T-cell (primary cell): ENCODE measurements at regions not wholly inside any gene's neighbourhood (a gene's known extent, or its start where the extent isn't known, plus 50 kb on each side); places are given as distances from the start of the nearest gene placed in this dataset.
A peak's percentile ranks its signal among the peaks of the same experiment; 100 is the strongest.

ENCODE experiments used
- ATAC-seq, 4 experiments: fragments of 200-7000 bp in 3 of 4; fragments of 150-1000 bp in 1 of 4; cut with Tn5 transposase; replicated peaks in 1 of 4; 1 replicate in 3 of 4; 2 replicates in 1 of 4; pipeline ENCODE4 v1.10.0; 2021; ENCODE audit warnings: moderate library complexity in 3 of 4, mild to moderate bottlenecking in 2 of 4, moderate number of reproducible peaks in 1 of 4
- CTCF ChIA-PET, 2 donors: fragments of 300-600 bp; sonication (Branson Sonifier 250); formaldehyde crosslinking; loops; one replicate each; lab custom pipeline; 2022; ENCODE audit warnings: antibody characterized with exemption in 2 of 2; lab: Charles Lee
- POLR2A ChIA-PET, 2 donors: fragments of 300-600 bp; sonication (Branson Sonifier 250); formaldehyde crosslinking; loops; one replicate each; lab custom pipeline; 2022; ENCODE audit warnings: antibody characterized with exemption in 2 of 2; lab: Charles Lee
- DNase-seq, 35 experiments: peaks; one replicate each; pipeline versions ENCODE4 v3.0.0 to v3.0.0-alpha.2; 2013 to 2023
- H3K27ac ChIP-seq: one replicate; pipeline ENCODE4 v1.5.1; 2013; ENCODE audit warnings: low read length
- H3K27me3 ChIP-seq, 2 experiments: replicated peaks in 1 of 2; 1 replicate in 1 of 2; 2 replicates in 1 of 2; pipeline versions ENCODE4 v1.6.1 to v1.7.0; 2013; ENCODE audit warnings: low read length in 1 of 2, mixed read lengths in 1 of 2; ENCODE audit not compliant: control insufficient read depth in 2 of 2, insufficient read depth in 2 of 2; ENCODE audit errors: extremely low read depth in 1 of 2
- H3K36me3 ChIP-seq, 2 donors: 1 replicate in 1 of 2; 2 replicates in 1 of 2; pipeline versions ENCODE4 v1.6.1 to v1.7.0; 2013; ENCODE audit warnings: low read length in 1 of 2; ENCODE audit not compliant: control insufficient read depth in 2 of 2, insufficient read depth in 1 of 2; ENCODE audit errors: extremely low read depth in 1 of 2
- H3K4me1 ChIP-seq, 2 experiments: 1 replicate in 1 of 2; 2 replicates in 1 of 2; pipeline versions ENCODE4 v1.6.1 to v1.7.0; 2013; ENCODE audit warnings: low read length in 2 of 2, mixed read lengths in 1 of 2; ENCODE audit not compliant: insufficient read depth in 2 of 2, control insufficient read depth in 1 of 2; ENCODE audit errors: extremely low read depth in 1 of 2
- H3K4me3 ChIP-seq, 2 donors: 1 replicate in 1 of 2; 2 replicates in 1 of 2; pipeline versions ENCODE4 v1.5.1 to v1.7.0; 2013; ENCODE audit warnings: mild to moderate bottlenecking in 2 of 2, low read length in 1 of 2, moderate library complexity in 1 of 2; ENCODE audit not compliant: control insufficient read depth in 1 of 2; ENCODE audit errors: extremely low read depth in 1 of 2
- H3K9me3 ChIP-seq: 2 replicates; pipeline ENCODE4 v1.7.0; 2013
- H3K27ac Mint-ChIP-seq, 2 donors: one replicate each; pipeline ENCODE4 v1.8.0; 2020 to 2021; ENCODE audit warnings: mild to moderate bottlenecking in 2 of 2, mixed read lengths in 2 of 2
- H3K27me3 Mint-ChIP-seq, 2 donors: one replicate each; pipeline ENCODE4 v1.8.0; 2021 to 2022; ENCODE audit warnings: mixed read lengths in 2 of 2
- H3K36me3 Mint-ChIP-seq: one replicate; pipeline ENCODE4 v1.8.0; 2021; ENCODE audit warnings: mixed read lengths
- H3K4me1 Mint-ChIP-seq, 3 donors: one replicate each; pipeline ENCODE4 v1.8.0; 2020 to 2022; ENCODE audit warnings: mixed read lengths in 3 of 3, mild to moderate bottlenecking in 1 of 3
- H3K4me3 Mint-ChIP-seq, 3 donors: one replicate each; pipeline ENCODE4 v1.8.0; 2020 to 2022; ENCODE audit warnings: mild to moderate bottlenecking in 3 of 3, mixed read lengths in 3 of 3, moderate library complexity in 3 of 3
- H3K9me3 Mint-ChIP-seq, 3 donors: one replicate each; pipeline ENCODE4 v1.8.0; 2020 to 2022; ENCODE audit warnings: mixed read lengths in 3 of 3
- WGBS: methylation state at CpG from one replicate; pipeline ENCODE4 v1.1.5; 2013; ENCODE audit warnings: missing lambda C conversion rate; ENCODE audit not compliant: insufficient coverage; 5-methylcytosine and 5-hydroxymethylcytosine counted together

- Histone ChIP-seq H3K9me3 (no peaks in the 10 kb centered on the region), H3K4me1 (peaks cover 15 to 43% of the 10 kb centered on the region in 2 experiments), H3K36me3 (no peaks in the 10 kb centered on the region), H3K27ac (no peak overlapping the region), H3K4me3 (peak overlapping the region in 1 of 2 donors; percentile 80), H3K27me3 (peaks cover 25 to 48% of the 10 kb centered on the region in 2 experiments)
- Mint-ChIP-seq H3K4me3 (peak overlapping the region; percentile 73 to 89 (median 73)), H3K27me3 (peaks cover 69 to 79% of the 10 kb centered on the region in 2 donors), H3K27ac (no peak overlapping the region), H3K36me3 (no peaks in the 10 kb centered on the region), H3K9me3 (peaks cover 0 to 7% (median 0%) of the 10 kb centered on the region in 3 donors), H3K4me1 (peaks cover 40 to 45% (median 40%) of the 10 kb centered on the region in 3 donors)
- 0% methylated on average over 1 of the region's 12 CpGs for WGBS
- DNase-seq (no peak), ATAC-seq (no peak)
- ChIA-PET POLR2A (no interaction called here), CTCF (interaction anchor here in 1 of 2 donors (0.6 kb wide), 2 partner anchors 221 to 223 kb away, joined by 3 to 8 read pairs; no protein-coding TSS in a partner anchor)
These were observed 244.4 kb upstream of the TOPAZ1 start for GRCh38 chr3:43997316-43997715.

GRCh38 chr3:43997788-43998369 is 243.8 kb upstream of the TOPAZ1 start:
- H3K4me3 Mint-ChIP-seq, result peak overlapping the region; percentile 60 to 89 (median 62)
- no peaks in the 10 kb centered on the region for H3K36me3 Mint-ChIP-seq
- ChIA-PET POLR2A (no interaction called here), CTCF (interaction anchor here in 1 of 2 donors (0.6 kb wide), 2 partner anchors 220 to 223 kb away, joined by 3 to 8 read pairs; no protein-coding TSS in a partner anchor)
- ATAC-seq (no peak), DNase-seq (peak in 1 of 35 experiments; percentile 10)
- no peaks in the 10 kb centered on the region for H3K9me3 ChIP-seq
- peaks cover 23 to 48% of the 10 kb centered on the region in 2 experiments for H3K27me3 ChIP-seq
- no peak overlapping the region for H3K27ac ChIP-seq
- peaks cover 74 to 81% of the 10 kb centered on the region in 2 donors for H3K27me3 Mint-ChIP-seq
- peaks cover 40 to 45% (median 40%) of the 10 kb centered on the region in 3 donors for H3K4me1 Mint-ChIP-seq
- 3% methylated on average over 10 of the region's 33 CpGs for WGBS
- H3K4me1 ChIP-seq, result peaks cover 15 to 43% of the 10 kb centered on the region in 2 experiments
- no peak overlapping the region for H3K27ac Mint-ChIP-seq
- no peaks in the 10 kb centered on the region for H3K36me3 ChIP-seq
- peaks cover 0 to 7% (median 0%) of the 10 kb centered on the region in 3 donors for H3K9me3 Mint-ChIP-seq
- peak overlapping the region in 1 of 2 donors; percentile 49 for H3K4me3 ChIP-seq

- WGBS, result under 1% methylated on average over 19 of the region's 25 CpGs
- H3K36me3 Mint-ChIP-seq, result no peaks in the 10 kb centered on the region
- Histone ChIP-seq H3K27me3 (peaks cover 23 to 48% of the 10 kb centered on the region in 2 experiments), H3K4me3 (peak overlapping the region; percentile 1 to 49), H3K4me1 (peaks cover 15 to 43% of the 10 kb centered on the region in 2 experiments), H3K9me3 (no peaks in the 10 kb centered on the region), H3K27ac (no peak overlapping the region), H3K36me3 (no peaks in the 10 kb centered on the region)
- DNase-seq (peak in 1 of 35 experiments; percentile 2), ATAC-seq (no peak)
- peak overlapping the region; percentile 60 to 89 (median 62) for H3K4me3 Mint-ChIP-seq
- ChIA-PET CTCF (no interaction called here), POLR2A (no interaction called here)
- H3K27me3 Mint-ChIP-seq, result peaks cover 74 to 78% of the 10 kb centered on the region in 2 donors
- H3K9me3 Mint-ChIP-seq, result peaks cover 0 to 3% (median 0%) of the 10 kb centered on the region in 3 donors
- no peak overlapping the region for H3K27ac Mint-ChIP-seq
- H3K4me1 Mint-ChIP-seq, result peaks cover 40 to 45% (median 40%) of the 10 kb centered on the region in 3 donors
These were observed 243.3 kb upstream of the TOPAZ1 start for GRCh38 chr3:43998370-43998835.

GRCh38 chr3:43998836-43999727 is 242.6 kb upstream of the TOPAZ1 start:
- WGBS, result 3% methylated on average over 93 of the region's 93 CpGs
- Histone ChIP-seq H3K4me1 (peaks cover 15 to 43% of the 10 kb centered on the region in 2 experiments), H3K4me3 (peak overlapping the region; percentile 1 to 49), H3K9me3 (no peaks in the 10 kb centered on the region), H3K27ac (no peak overlapping the region), H3K27me3 (peaks cover 22 to 48% of the 10 kb centered on the region in 2 experiments), H3K36me3 (no peaks in the 10 kb centered on the region)
- Mint-ChIP-seq H3K4me1 (peaks cover 40 to 44% (median 40%) of the 10 kb centered on the region in 3 donors), H3K27me3 (peaks cover 68 to 74% of the 10 kb centered on the region in 2 donors), H3K9me3 (no peaks in the 10 kb centered on the region), H3K27ac (no peak overlapping the region), H3K4me3 (peak overlapping the region; percentile 54 to 89 (median 60)), H3K36me3 (no peaks in the 10 kb centered on the region)
- DNase-seq, result no peak
- POLR2A ChIA-PET, result interaction anchor here in 1 of 2 donors (0.6 kb wide), 1 partner anchor 26 kb away, joined by 4 read pairs; no protein-coding TSS in a partner anchor
- CTCF ChIA-PET, result no interaction called here
- ATAC-seq, result no peak

GRCh38 chr3:43999728-44000319 is 241.9 kb upstream of the TOPAZ1 start:
- peaks cover 20 to 44% of the 10 kb centered on the region in 2 experiments for H3K27me3 ChIP-seq
- no peak for ATAC-seq
- peaks cover 15 to 40% of the 10 kb centered on the region in 2 experiments for H3K4me1 ChIP-seq
- ChIA-PET CTCF (no interaction called here), POLR2A (interaction anchor here in 1 of 2 donors (0.6 kb wide), 1 partner anchor 25 kb away, joined by 4 read pairs; no protein-coding TSS in a partner anchor)
- DNase-seq, result no peak
- Mint-ChIP-seq H3K9me3 (no peaks in the 10 kb centered on the region), H3K4me1 (peaks cover 34 to 38% (median 35%) of the 10 kb centered on the region in 3 donors), H3K27me3 (peaks cover 67 to 72% of the 10 kb centered on the region in 2 donors), H3K4me3 (peak overlapping the region; percentile 46 to 62 (median 54)), H3K36me3 (no peaks in the 10 kb centered on the region), H3K27ac (no peak overlapping the region)
- no peak overlapping the region for H3K27ac ChIP-seq
- no peak overlapping the region for H3K4me3 ChIP-seq
- WGBS, result 63% methylated on average over 7 of the region's 7 CpGs
- H3K36me3 ChIP-seq, result no peaks in the 10 kb centered on the region
- H3K9me3 ChIP-seq, result no peaks in the 10 kb centered on the region
